HG03520 (cell line): ENCODE measurements at regions not wholly inside any gene's neighbourhood (a gene's known extent, or its start where the extent isn't known, plus 50 kb on each side); places are given as distances from the start of the nearest gene placed in this dataset.
"Not testable (repeated sequence)": the region's sequence is repeated elsewhere in the genome, so short reads cannot be mapped to it uniquely, and the experiment has no call there.

Experiments
- ATAC-seq: cut with Tn5 transposase; IDR thresholded peaks from one replicate; pipeline ENCODE4 v1.9.1; 2021; ENCODE audit warnings: mild to moderate bottlenecking, moderate library complexity; ENCODE audit not compliant: unreplicated experiment

DNA sequence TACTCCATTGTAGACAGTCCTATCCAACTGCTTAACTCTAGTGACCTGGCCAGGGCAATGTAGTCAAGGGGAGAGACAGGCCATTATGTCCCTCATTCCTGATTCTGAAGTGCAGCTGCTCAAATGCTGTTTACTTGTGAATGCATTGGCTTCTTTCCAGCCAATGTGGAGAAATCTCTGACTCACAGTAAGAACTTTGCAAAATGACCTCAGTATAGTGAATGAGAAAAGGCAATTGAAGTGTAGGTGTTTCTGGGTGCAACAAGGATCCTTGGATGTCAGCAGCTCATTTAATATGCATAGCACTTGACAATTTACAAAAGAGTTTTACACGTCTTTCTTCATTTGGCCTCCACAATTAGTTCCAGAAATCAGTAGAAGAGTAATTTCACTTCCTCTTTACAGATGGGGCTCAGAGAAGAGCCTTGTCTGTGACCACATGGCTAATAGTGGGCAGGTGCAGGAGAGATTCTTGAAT, 367.2 kb downstream of the OSTF1 start:
- ATAC-seq, result peak; percentile 99

DNA sequence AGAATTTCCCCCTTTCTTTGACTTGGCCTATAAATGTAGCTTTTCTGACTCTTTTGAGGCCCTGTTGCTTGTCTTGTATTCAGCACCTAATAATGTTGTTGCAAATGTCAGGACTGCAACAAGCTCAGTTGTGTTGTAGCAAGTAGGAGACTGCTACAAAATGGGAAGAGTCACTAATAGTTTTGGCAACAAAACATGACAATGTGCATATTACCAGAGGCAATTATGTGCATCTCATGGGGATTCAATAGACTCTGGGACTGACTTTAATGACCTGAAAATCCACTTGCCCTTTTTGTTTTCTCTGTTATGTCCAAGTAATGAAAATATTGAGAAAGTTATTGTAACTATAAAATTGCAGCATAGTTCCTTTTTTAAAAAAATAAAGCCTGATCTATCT, 368.4 kb downstream of the OSTF1 start:
- ATAC-seq, result no peak

DNA sequence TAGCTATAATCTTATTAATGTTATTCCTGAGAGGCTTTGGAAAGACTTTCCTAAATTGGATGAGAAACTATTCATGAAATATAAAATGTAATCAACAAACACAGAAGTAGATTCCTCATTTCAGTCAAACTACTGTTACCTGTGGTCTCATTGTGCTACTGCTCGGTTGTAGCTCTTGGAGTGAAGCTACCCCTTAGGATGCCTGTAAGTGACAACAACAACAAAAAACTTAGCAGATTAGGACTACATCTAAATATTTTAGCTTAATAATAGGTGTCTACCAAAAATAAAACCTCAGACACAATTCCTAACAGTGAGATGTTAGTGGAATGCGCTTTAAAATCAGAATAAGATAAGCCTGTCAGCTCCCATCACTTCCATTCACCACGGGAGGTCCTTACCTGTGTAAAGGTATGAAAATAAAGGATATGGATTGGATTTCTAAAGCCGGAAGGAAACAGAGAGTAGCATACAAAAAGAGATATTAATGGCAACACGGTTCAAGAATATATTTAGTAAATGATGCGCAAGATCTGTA, 369.2 kb downstream of the OSTF1 start:
- ATAC-seq, result no peak

DNA sequence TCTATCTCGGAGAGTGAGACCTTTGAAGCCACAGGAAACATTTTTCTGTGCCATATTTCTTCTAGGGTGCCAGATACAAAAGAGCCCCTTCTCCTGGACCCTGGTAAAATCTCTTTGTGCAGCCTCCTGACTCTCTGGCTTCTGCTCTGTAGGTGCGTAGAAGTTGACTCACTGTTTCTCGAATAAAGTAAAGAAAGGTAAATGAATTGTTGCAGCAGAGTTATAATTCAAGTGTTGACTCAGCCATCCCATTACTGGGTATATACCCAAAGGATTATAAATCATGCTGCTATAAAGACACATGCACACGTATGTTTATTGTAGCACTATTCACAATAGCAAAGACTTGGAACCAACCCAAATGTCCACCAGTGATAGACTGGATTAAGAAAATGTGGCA, 371.0 kb downstream of the OSTF1 start:
- ATAC-seq, result not testable (repeated sequence)

DNA sequence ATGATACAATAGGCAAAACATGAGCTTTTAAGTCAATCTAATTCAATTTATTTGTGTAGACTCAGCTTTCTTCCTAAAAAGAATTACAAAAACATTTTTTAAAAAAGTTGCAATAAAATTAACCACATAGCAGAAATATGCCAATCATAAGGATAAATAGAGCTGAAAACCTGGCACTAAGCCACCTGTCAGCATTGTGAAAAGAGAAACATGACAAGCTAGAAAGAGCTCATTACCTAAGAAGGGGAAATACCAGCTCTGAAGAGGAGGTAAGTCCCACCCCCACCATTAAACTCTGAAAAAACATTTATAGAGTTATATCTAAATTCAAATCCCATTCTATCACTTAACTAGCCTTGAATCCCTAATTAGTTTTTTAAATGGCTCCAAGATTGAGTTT, 372.9 kb downstream of the OSTF1 start:
- ATAC-seq, result no peak

DNA sequence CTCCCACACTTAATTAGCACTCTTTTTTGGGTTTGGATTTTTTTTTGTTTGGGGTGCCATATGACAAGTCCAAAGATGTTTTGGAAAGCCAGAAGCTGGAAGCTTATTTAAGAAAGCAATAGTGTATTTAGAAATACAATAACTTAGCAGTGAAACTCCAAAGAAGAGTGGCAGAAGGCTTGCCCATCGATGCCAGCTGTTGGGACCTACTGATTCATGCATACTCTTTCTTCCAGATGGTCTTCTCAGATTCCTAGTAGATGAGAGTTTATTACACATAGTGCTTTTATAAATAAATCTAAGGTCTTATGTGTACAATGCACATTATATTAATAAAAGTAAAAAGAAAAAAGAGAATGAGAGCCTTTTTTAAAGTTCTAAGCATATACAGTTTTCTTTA, 374.6 kb downstream of the OSTF1 start:
- no peak for ATAC-seq

DNA sequence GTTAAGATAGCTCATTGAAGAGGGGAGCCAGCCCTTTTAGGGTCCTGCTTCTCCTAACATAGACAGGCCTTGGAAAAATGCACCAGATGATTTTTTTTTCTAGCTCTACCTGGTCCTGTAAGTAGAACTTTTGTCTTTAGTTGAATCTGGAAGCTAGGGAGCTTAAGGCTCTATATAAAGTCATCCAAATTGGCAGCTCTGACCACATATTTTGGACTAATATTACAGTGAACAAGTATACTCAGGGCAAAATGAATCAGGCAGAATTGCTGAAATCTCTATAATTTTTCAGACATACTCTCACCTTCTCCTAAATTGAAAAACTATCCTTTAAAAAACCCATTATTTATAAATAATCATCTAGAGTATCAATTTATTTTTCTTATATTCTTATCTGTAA, 375.6 kb downstream of the OSTF1 start:
- no peak for ATAC-seq

DNA sequence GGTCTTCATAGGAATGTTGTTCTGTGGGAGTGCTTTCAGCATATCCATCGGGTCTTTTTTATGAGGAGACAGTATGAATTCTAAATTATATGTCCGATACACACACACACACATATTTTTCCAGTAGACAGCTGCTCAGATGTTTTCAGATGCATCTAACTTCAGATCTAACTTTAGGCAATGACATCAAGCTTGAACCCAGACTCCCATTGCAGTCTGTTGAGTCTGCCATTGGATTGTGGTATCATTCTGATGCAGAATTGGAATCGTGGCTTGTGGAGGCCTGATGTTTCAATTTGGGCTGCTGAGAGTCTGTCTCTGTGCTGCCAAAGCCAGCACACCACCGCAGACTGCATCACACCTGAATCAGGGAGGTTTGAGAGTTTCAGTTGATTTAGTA, 376.4 kb downstream of the OSTF1 start:
- no peak for ATAC-seq

DNA sequence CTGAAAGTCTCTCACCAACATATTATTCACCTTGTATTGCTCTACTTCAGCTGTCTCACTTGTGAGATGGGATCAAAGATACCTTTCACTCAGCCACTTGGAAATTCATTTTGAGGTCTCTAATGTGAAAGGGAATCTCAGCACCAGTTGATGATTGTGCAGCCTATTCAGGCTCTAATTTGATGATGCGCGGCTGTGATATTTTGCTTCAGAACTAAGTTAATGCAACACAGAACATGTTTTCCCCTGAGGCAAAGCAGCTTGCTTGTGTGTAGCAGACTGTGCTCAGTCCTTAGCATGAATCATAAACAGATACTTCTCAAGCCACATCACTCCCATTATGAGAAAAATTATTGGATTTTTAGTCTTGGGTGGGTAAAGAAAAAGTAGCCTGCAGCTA, 378.8 kb downstream of the OSTF1 start:
- ATAC-seq, result no peak

DNA sequence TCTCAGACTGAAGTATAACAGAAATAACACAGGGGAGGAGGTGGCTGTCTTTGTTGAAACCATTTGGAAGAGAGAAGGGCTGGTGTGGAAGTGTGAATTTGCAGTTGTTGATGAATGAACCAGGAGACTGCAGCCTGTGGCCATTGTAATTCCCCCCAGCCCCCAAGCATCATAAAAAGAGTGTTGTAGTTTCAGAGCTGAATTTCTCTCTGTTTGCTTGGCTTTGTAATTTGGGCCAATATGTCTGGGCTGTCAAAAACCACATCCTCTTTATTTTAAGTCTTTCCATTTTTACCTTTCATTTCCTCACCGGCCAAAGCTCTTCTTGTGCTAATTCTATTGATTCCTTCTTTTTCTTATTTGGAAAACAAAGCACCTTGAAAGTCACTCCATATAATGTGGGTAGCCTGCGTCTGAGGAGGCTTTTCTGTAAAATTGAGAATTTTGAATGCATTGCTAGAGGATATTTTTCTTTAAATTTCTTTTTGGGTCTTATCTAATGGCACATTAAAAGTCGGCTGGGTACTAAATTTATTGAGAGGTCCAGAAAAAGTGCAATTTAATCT, 383.3 kb downstream of the OSTF1 start:
- no peak for ATAC-seq

DNA sequence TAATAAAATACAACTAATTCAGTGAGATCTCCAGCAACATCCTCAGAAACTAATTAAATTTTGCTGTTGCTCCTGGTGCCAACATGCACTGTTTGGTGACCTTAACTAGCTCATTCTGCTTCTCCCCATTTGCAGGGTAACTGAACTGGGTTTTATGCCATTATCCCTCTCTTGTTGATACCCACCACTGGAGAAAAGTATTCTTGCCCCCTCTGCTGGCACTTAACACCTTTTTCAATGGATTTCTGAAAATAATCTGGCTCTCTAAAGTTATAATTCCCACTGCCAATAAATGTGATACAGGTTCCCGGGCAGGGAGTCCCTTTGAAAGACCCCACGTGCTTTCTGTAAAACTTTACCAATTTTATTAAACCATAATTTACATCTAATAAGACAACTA, 394.3 kb downstream of the OSTF1 start:
- no peak for ATAC-seq

DNA sequence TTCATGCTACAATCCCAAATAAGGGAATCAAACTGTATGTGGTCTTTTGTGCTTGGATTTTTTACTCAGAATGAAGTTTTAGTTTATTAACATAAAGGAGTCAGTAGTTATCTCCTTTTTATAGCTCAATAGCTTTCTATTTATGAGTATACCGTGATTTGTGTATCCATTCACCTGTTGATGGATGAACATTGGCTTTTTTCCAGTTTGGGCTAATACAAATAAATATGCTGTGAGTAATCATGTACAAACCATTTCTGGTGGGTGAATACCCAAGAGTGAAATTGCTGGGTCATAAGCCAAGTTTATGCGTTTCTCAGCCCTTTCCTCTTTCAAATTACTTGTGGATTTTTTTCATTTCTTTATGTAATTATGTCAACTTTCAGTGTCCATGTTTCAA, 395.3 kb downstream of the OSTF1 start:
- no peak for ATAC-seq

DNA sequence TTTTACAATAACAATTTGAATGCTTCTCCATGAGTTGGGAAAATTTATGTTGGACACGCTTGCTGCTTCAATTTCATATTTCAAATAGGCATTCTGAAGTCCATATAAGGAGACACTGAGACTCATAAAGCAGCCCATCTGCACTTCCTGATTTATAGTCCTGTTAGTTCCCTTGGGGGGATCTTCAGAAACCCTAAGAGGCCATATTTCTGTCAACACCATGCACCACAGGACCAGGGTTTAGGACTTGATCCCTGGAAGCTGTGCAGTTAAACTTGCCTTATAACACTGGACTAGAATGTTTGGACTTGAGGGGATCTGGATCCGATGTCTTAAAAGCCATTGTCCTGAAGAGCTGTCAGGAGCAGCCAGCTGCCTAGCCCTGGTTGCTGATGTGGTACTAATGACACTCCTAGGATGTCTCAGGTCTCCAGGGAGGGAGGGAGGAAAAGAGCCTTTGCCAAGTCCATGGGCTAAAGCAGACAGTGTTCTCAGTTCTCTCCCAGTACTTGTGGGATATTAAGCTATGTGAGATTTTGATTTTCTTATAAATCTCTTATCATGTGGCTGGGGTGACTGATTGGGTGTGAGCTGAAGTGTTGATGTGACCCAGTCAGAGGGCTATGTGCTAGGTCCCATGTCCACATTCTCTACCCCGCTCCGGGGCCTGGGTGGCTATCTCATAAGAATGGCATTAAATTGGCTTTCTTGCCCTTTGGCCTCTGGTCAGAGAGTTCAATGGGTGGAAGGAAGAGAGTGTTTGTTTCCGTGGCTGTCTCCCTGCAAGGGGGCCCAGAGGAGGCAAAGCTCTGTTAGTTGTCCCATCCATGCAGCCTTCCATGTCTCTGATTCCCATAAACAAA, 399.8 kb downstream of the OSTF1 start:
- ATAC-seq, result no peak

DNA sequence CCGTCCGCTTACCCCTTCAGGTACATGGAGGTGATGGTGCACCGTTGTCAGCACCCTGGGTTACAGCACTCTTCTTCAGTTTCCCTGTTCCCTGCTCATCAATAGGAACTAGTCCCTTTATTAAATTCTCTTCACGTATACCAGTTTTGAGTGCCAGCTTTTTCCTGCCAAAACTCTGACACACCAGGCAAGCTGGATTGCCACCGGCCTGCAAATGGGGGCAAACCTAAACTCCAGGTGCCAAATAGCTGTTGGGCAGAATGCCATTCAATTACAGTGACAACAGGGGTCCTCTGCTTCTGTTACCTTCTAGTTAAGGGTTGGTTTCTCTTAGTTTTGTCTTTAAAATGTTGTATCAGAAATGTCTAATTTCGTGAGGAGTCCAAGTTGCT, 400.4 kb downstream of the OSTF1 start:
- no peak for ATAC-seq

DNA sequence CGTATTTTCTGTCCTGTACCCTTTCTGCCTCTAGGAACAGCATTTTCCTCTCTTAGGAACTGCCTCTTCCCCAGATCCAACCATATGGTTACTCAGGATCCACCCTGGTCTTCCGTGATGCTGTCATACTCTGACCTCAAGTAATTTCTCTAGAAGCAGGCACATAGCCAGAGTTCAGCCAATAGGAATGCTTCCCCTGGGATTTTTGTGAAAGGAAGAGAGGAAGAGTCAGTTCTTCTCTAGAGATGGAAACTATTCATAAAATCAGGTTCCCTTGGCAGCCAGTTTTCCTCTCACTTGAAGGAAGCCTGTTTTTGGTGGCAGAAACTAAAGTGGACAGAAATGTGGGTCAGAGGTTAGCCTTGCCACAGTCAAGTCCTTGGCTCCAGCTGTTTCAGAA, 400.1 kb upstream of the PCSK5 start:
- no peak for ATAC-seq

DNA sequence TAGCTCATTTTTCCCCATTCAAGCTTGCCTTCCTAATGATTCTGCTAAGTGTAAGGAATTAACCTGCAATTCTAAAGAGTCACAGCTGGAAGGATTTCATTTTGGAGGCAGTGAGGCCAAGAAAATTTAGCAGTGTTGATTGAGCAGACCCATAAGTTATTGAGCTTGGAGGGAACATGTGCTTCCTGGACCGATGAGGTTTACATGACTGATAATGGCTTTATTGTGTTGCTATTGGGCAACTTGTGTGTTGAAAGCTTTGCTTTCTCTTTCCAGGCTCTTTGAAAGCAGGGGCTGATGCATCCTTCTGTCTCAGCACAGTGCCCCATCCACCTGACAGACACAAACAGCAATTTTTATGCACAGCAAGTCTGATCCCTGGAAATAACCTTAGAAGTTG, 398.9 kb upstream of the PCSK5 start:
- no peak for ATAC-seq

DNA sequence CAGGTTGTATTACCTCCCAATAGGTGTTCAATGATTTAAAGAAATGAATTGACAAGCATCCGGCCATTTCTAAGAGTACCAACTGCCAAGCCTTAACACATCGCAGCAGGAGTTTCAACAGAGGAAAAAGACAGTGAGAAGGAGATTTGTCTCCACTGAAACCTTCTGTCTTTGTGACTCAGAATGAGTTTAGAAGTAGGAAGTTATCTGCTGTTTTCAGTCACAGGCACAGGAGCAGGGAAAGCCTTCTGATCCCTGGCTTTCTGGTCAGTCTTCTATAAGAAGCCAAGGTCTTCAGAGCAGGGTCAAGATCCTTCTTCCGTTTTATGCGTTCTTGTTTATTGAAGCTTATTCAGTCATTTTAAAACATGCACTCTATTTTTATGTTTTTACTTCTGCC, 390.7 kb upstream of the PCSK5 start:
- ATAC-seq, result no peak

DNA sequence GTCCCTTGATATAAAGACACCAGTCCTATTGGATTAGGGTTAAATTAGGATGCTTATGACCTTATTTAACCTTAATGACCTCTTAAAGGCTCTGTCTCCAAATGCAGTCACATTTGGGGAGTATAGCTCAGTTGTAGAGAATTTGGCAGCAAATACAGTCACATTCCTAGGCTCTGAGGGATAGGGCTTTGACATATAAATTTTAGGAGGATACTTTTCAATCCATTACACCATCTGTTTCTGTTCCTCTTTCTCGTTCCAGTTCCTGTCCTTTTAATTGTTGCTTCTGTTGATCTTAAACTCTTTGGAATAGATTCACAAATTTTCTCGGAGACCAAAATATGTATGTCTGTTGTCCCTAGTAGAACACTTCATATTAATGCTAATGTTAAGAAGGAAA, 390.0 kb upstream of the PCSK5 start:
- ATAC-seq, result no peak

DNA sequence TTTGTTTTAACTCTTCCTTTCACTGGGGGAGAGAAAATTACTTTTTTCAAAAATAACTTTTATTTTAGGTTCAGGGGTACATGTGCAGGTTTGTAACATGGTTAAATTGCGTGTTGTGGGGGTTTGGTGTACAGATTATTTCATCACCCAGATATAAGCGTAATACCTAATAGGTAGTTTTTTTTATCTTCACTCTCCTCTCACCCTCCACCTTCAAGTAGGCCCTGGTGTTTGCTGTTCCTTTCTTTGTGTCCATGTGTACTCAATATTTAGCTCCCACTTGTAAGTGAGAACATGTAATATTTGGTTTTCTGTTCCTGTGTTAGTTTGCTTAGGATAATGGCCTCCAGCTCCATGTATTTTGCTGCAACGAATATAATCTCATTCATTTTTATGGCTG, 389.5 kb upstream of the PCSK5 start:
- not testable (repeated sequence) for ATAC-seq

DNA sequence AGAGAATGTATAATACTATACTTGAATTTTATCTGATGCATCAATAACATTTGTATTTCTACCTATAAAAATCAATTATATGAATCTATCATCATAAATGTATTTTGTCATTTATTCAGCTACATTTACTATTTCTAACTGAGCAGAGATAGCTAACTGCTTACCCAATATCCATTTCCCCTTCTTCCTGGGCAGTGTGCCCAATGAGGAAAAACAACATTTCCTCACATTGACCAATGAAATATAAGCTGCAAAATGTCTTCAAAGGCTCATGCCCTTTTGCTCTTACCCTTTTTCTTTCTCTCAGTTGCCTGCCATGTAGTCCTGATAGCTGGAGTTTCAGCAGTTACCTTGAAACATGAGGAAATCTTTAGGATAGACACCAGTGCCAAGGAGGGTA, 385.8 kb upstream of the PCSK5 start:
- no peak for ATAC-seq

DNA sequence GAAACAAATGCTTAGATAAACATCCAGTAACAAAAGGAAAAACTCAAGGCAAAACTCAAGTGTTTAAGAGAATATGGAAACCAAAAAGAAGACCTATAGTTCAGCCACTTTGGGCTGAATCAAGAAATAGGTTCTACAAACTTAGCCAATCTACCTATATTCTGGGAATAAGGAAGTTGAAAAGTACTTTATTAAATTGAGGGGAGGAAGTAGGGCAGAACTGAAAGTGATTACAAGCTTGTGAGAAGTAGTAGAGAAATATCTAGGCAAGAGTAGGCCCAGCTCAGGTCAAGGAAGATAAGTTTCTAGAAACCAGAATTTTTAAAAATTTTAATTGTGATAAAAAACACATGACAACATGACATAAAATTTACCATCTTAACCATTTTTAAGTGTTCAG, 384.8 kb upstream of the PCSK5 start:
- ATAC-seq, result no peak

DNA sequence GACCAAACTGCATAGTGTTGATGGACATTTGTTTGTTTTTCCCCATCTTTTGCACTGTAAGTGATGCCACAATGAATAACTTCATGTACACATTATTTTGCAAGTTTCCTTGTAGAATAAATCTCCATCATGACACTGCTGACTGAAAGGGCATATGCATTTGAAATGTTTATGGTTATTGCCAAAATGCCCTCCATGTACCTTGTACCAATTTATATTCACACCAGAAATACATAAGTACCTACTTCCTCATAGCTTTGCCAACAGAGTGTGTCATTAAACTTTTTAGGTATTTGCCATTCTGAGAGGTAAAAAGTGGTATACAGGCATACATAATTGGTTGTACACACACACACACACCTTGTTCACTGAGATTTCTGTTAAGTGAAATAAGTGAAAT, 361.0 kb upstream of the PCSK5 start:
- no peak for ATAC-seq
